GM18508 (cell line): ENCODE measurements at regions not wholly inside any gene's neighbourhood (a gene's known extent, or its start where the extent isn't known, plus 50 kb on each side); places are given as distances from the start of the nearest gene placed in this dataset.
"Not testable (repeated sequence)": the region's sequence is repeated elsewhere in the genome, so short reads cannot be mapped to it uniquely, and the experiment has no call there.

Source experiments
- ATAC-seq: cut with Tn5 transposase; IDR thresholded peaks from one replicate; pipeline ENCODE4 v1.9.1; 2021; ENCODE audit warnings: moderate number of reproducible peaks; ENCODE audit not compliant: insufficient read depth, unreplicated experiment

- ATAC-seq = no peak
Measured at GRCh38 chr2:9707611-9708160, 76.9 kb upstream of the YWHAQ start.

- no peak for ATAC-seq
Measured at GRCh38 chr2:9708683-9709538, 78.1 kb upstream of the YWHAQ start.

GRCh38 chr2:9709539-9710285 lies 78.9 kb upstream of the YWHAQ start:
- ATAC-seq = no peak

GRCh38 chr2:9710311-9710710 lies 79.5 kb upstream of the YWHAQ start:
- no peak for ATAC-seq

- no peak for ATAC-seq
Measured at GRCh38 chr2:9712263-9712662, 81.5 kb upstream of the YWHAQ start.

DNA sequence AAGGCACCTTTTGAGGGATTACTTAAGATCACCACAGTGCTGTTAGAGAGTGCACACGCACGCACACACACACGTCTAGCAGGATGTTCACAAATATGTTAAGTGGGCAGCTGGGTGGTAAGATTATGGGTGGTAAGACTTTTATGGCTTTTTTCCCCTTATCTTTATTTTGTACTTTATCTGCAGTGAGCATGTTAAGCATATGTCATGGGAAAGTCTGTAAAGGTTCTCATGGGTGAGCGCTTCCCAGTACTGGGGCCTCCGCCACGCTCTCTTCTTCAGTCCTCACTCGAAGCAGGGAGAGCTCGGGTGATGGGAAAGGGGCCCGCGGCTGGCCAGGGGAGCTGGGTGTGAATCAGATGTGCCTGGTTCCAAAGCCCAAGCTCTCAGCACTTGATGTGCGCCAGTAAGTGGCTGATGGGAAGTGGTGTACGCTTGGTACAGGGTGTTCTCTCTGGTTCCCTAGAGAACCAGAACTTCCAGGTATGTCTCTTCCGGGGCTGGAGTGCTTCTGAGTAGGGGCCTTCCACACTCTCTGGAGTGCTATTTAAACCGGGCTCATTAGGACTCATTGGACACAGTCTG lies 83.9 kb upstream of the YWHAQ start:
- ATAC-seq = no peak

DNA sequence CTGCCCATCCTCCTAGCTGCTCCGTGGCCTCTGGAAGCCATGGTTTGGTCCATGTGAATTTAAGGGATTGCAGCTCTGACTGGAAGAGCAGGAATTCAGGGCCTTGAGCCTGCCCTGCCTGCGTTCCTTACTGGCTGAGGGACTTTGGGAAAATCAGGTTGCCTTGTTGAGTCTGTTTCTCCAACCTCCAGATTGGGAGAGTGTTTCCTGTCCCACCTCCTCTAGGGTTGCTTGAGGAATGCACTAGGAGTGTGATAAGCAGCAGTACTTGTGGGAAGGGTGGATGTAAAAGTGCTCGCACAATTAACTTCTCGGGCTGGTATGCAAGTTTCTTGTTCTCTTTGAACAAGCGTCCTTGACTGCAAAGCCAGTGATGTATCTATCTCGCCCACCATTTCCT lies 84.4 kb upstream of the YWHAQ start:
- no peak for ATAC-seq

GRCh38 chr2:9717886-9718451 lies 87.2 kb upstream of the YWHAQ start:
- no peak for ATAC-seq

DNA sequence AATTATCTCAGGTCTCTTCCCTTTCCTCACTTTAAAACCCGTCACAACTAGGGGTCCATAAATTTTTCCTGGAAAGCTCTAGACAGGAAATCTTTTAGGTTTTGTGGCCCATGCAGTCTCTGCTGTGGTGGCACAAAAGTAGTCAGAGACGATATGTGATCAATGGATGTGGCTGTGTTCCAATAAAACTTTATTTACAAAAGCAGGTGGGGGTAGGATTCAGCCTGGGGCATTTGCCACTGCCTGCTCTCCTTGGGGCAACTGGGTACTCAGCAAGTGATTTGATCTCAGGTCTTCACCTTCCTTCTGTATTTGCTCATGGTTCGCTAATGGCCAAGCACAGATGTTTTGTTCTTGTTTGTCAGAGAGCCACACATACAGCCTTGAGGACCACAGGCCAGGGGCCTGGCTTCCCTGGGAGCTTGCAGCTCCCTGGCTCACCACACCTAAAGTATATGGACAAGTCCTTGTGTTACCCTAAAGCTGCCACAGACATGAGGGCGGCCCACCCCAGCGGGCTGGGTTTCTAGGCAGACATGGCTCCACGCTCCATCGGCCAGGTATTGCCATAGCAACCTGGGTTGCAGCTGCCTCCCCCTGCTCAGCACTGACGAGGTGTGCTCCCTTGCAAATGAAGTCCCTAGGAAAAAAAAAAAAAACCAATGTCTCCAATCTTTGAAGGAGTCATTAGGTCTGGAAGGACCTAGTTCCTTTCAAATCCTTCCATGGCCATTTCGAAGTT lies 89.7 kb upstream of the YWHAQ start:
- ATAC-seq = no peak

- no peak for ATAC-seq
Measured at GRCh38 chr2:9721344-9721743, 90.5 kb upstream of the YWHAQ start.

GRCh38 chr2:9722451-9722850 lies 91.7 kb upstream of the YWHAQ start:
- no peak for ATAC-seq

- no peak for ATAC-seq
Measured at GRCh38 chr2:9724565-9724964, 93.8 kb upstream of the YWHAQ start.

DNA sequence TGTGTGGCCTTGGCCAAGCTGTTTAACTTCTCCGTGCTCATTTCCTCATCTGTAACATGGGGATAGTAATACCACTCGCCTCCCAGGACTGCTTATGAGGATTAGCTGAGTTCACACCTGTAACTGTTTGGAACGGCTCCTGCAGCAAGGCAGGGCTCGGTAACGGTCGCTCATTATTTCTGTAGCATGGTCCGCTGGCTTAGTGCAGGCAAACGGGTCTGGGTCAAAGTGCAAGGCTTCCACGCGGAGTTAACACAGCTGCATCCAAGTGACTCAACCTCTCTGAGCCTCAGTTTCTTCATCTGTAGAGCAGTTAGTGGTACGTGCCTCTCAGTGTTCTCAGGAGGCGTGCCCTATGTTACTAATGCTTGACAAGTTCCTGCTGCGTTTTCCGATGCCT lies 94.3 kb upstream of the YWHAQ start:
- no peak for ATAC-seq

DNA sequence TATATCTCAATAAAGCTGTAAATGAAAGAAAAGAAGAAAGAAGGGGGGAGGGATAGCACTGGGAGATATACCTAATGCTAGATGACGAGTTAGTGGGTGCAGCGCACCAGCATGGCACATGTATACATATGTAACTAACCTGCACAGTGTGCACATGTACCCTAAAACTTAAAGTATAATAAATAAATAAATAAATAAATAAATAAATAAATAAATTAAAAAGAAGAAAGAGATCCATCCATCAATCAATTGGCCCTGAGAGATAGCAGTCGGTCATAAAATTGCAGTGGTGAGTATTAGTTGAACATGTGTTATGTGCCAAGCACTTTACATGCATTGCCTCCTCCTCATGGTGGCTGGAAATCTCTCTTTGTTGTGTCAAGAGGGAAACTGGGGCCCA lies 95.2 kb upstream of the YWHAQ start:
- not testable (repeated sequence) for ATAC-seq

DNA sequence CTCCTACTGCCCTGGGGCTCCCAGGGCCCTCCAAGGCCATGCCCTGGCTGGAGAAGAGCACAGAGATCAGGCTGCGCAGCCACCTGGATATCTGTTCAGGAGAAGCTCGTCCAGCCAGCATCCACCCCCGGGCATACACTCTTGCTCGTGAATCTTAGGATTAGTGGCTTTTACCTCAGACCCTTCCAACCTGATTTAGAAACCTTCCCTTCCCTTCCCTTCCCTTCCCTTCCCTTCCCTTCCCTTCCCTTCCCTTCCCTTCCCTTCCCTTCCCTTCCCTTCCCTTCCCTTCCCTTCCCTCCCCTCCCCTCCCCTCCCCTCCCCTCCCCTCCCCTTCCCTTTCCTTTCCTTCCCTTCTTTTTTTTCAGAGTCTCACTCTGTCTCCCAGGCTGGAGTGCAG lies 99.7 kb upstream of the YWHAQ start:
- ATAC-seq = not testable (repeated sequence)

- ATAC-seq = no peak
Measured at GRCh38 chr2:9732824-9733223, 102.0 kb upstream of the YWHAQ start.

GRCh38 chr2:9734308-9734707 lies 103.5 kb upstream of the YWHAQ start:
- ATAC-seq = no peak

GRCh38 chr2:9735335-9735734 lies 104.5 kb upstream of the YWHAQ start:
- no peak for ATAC-seq

DNA sequence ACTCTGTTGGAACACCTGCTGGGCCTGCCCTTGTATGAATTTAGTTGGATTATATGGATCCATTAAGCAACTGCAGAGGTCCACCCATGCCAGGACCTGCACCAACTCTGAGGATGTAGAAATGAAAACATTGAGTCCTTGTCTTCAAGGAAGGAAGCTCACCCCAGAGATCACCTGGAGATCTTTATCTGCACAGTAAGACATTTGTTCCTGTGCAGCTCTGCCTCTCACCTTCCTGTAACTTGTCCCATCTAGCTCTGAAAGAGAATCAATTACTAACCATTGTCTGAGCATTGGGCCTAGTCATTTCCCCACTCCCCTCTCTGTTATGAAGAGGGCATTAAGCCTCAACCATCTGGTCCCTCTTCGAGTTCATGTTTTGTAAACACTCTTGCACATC lies 105.2 kb upstream of the YWHAQ start:
- ATAC-seq = no peak
